GM12872 (cell line): ENCODE measurements at regions not wholly inside any gene's neighbourhood (a gene's known extent, or its start where the extent isn't known, plus 50 kb on each side); places are given as distances from the start of the nearest gene placed in this dataset.

Experiments used
- CTCF ChIP-seq: IDR thresholded peaks from 3 replicates; pipeline ENCODE4 v1.5.1; 2011; ENCODE audit warnings: low read depth, mild to moderate bottlenecking, low read length, moderate library complexity; ENCODE audit not compliant: insufficient read depth

GRCh38 chr3:157794771-157795170, 291.6 kb upstream of the VEPH1 start:
- TF ChIP-seq CTCF = no peak

GRCh38 chr3:157793745-157794144, 290.5 kb upstream of the VEPH1 start:
- TF ChIP-seq CTCF = no peak

- TF ChIP-seq CTCF = no peak
Observed at GRCh38 chr3:157789162-157789561, 285.9 kb upstream of the VEPH1 start.

GRCh38 chr3:157786618-157787017, 283.4 kb upstream of the VEPH1 start:
- TF ChIP-seq CTCF = no peak

GRCh38 chr3:157786211-157786610, 283.0 kb upstream of the VEPH1 start:
- TF ChIP-seq CTCF = no peak

- no peak for TF ChIP-seq CTCF
Observed at GRCh38 chr3:157785102-157785826, 282.0 kb upstream of the VEPH1 start.

- no peak for TF ChIP-seq CTCF
Observed at GRCh38 chr3:157782236-157782635, 279.0 kb upstream of the VEPH1 start.

GRCh38 chr3:157776861-157777260, 273.6 kb upstream of the VEPH1 start:
- TF ChIP-seq CTCF = no peak
